NCI-H2029 treated with DMSO at 0.1 percent for 48 hours (cell line): ENCODE measurements at regions not wholly inside any gene's neighbourhood (a gene's known extent, or its start where the extent isn't known, plus 50 kb on each side); places are given as distances from the start of the nearest gene placed in this dataset.
A peak's percentile ranks its signal among the peaks of the same experiment; 100 is the strongest.
"Not testable (repeated sequence)": the region's sequence is repeated elsewhere in the genome, so short reads cannot be mapped to it uniquely, and the experiment has no call there.

Source experiments
- DNase-seq: peaks from one replicate; lab custom pipeline; 2025; lab: John Stamatoyannopoulos, UW

GRCh38 chr5:127133071-127133470 lies 59.8 kb upstream of the C5orf63 start:
- DNase-seq: no peak

- no peak for DNase-seq
These were observed 63.6 kb upstream of the C5orf63 start for GRCh38 chr5:127136908-127137307.

GRCh38 chr5:127143722-127144121 lies 70.4 kb upstream of the C5orf63 start:
- DNase-seq: no peak

GRCh38 chr5:127153031-127153430 lies 79.7 kb upstream of the C5orf63 start:
- no peak for DNase-seq

GRCh38 chr5:127153521-127153920 lies 80.2 kb upstream of the C5orf63 start:
- no peak for DNase-seq

- DNase-seq: no peak
These were observed 90.4 kb upstream of the C5orf63 start for GRCh38 chr5:127163750-127164149.

GRCh38 chr5:127170918-127171600 lies 97.8 kb upstream of the C5orf63 start:
- DNase-seq: no peak

GRCh38 chr5:127176769-127177168 lies 103.5 kb upstream of the C5orf63 start:
- DNase-seq: peak; percentile 3

- not testable (repeated sequence) for DNase-seq
These were observed 108.0 kb upstream of the MEGF10 start for GRCh38 chr5:127182631-127183030.

- no peak for DNase-seq
These were observed 107.3 kb upstream of the MEGF10 start for GRCh38 chr5:127183332-127183731.

- no peak for DNase-seq
These were observed 105.7 kb upstream of the MEGF10 start for GRCh38 chr5:127184851-127185250.

GRCh38 chr5:127186657-127187056 lies 103.9 kb upstream of the MEGF10 start:
- DNase-seq: no peak

- DNase-seq: no peak
These were observed 102.9 kb upstream of the MEGF10 start for GRCh38 chr5:127187706-127188105.

- no peak for DNase-seq
These were observed 98.4 kb upstream of the MEGF10 start for GRCh38 chr5:127192150-127192549.

GRCh38 chr5:127192836-127193338 lies 97.7 kb upstream of the MEGF10 start:
- no peak for DNase-seq

GRCh38 chr5:127196042-127196441 lies 94.6 kb upstream of the MEGF10 start:
- DNase-seq: no peak

GRCh38 chr5:127197402-127198167 lies 93.0 kb upstream of the MEGF10 start:
- DNase-seq: not testable (repeated sequence)

- not testable (repeated sequence) for DNase-seq
These were observed 87.9 kb upstream of the MEGF10 start for GRCh38 chr5:127202738-127203137.

GRCh38 chr5:127203818-127204217 lies 86.8 kb upstream of the MEGF10 start:
- DNase-seq: no peak

GRCh38 chr5:127205147-127205546 lies 85.4 kb upstream of the MEGF10 start:
- no peak for DNase-seq

GRCh38 chr5:127206320-127207113 lies 84.1 kb upstream of the MEGF10 start:
- peak; percentile 49 for DNase-seq

GRCh38 chr5:127210042-127210441 lies 80.6 kb upstream of the MEGF10 start:
- DNase-seq: peak; percentile 39
